Mesendoderm (in vitro differentiated cells): ENCODE measurements at regions not wholly inside any gene's neighbourhood (a gene's known extent, or its start where the extent isn't known, plus 50 kb on each side); places are given as distances from the start of the nearest gene placed in this dataset.

Experiments used
- DNase-seq: peaks from one replicate; pipeline ENCODE4 v3.0.0; 2013
- H2AK5ac ChIP-seq: 2 replicates; pipeline ENCODE4 v1.6.1; 2013; ENCODE audit warnings: low read length, inconsistent platforms
- H2BK120ac ChIP-seq: 2 replicates; pipeline ENCODE4 v1.6.1; 2013; ENCODE audit warnings: low read depth, mild to moderate bottlenecking, low read length, moderate library complexity, mixed read lengths
- H2BK15ac ChIP-seq: replicated peaks from 2 replicates; pipeline ENCODE4 v1.6.1; 2013; ENCODE audit warnings: low read depth, mild to moderate bottlenecking, moderate library complexity
- H2BK5ac ChIP-seq: 2 replicates; pipeline ENCODE4 v1.6.1; 2013; ENCODE audit warnings: low read length, inconsistent platforms
- H3K18ac ChIP-seq: 2 replicates; pipeline ENCODE4 v1.6.1; 2013; ENCODE audit warnings: mild to moderate bottlenecking, low read length, mixed read lengths
- H3K23ac ChIP-seq: one replicate; pipeline ENCODE4 v1.6.1; 2013; ENCODE audit warnings: low read length
- H3K27ac ChIP-seq: 2 replicates; pipeline ENCODE4 v1.5.1; 2013; ENCODE audit warnings: low read depth, mild to moderate bottlenecking, inconsistent platforms, low read length, moderate library complexity
- H3K27me3 ChIP-seq: 2 replicates; pipeline ENCODE4 v1.6.1; 2013; ENCODE audit warnings: low read length, control low read depth, mild to moderate bottlenecking, inconsistent platforms; ENCODE audit not compliant: insufficient read depth, poor library complexity
- H3K36me3 ChIP-seq: 2 replicates; pipeline ENCODE4 v1.6.1; 2013; ENCODE audit warnings: low read length, inconsistent platforms; ENCODE audit not compliant: control insufficient read depth, insufficient read depth
- H3K4ac ChIP-seq: one replicate; pipeline ENCODE4 v1.6.1; 2013; ENCODE audit warnings: low read depth, mild to moderate bottlenecking, low read length, moderate library complexity
- H3K4me1 ChIP-seq: 2 replicates; pipeline ENCODE4 v1.6.1; 2013; ENCODE audit warnings: low read depth, low read length, inconsistent platforms; ENCODE audit not compliant: control insufficient read depth
- H3K4me2 ChIP-seq: 2 replicates; pipeline ENCODE4 v1.6.1; 2013; ENCODE audit warnings: low read length
- H3K4me3 ChIP-seq: 2 replicates; pipeline ENCODE4 v1.5.1; 2013; ENCODE audit warnings: mild to moderate bottlenecking, low read length
- H3K56ac ChIP-seq: one replicate; pipeline ENCODE4 v1.6.1; 2013; ENCODE audit warnings: low read length
- H3K79me1 ChIP-seq: 2 replicates; pipeline ENCODE4 v1.6.1; 2013; ENCODE audit warnings: low read length, inconsistent platforms
- H3K79me2 ChIP-seq: 2 replicates; pipeline ENCODE4 v1.6.1; 2013; ENCODE audit warnings: mild to moderate bottlenecking, low read length; ENCODE audit not compliant: control insufficient read depth, insufficient read depth
- H3K9ac ChIP-seq: 2 replicates; pipeline ENCODE4 v1.6.1; 2013; ENCODE audit warnings: low read length, inconsistent platforms
- H4K5ac ChIP-seq: one replicate; pipeline ENCODE4 v1.6.1; 2013; ENCODE audit warnings: low read length
- H4K8ac ChIP-seq: one replicate; pipeline ENCODE4 v1.6.1; 2013; ENCODE audit warnings: low read depth, mild to moderate bottlenecking, control low read depth, low read length, moderate library complexity
- WGBS: extraction: QIAGEN DNeasy Blood & Tissue Kit; methylation state at CpG from one replicate; pipeline ENCODE4 v1.1.7; 2013; ENCODE audit warnings: low lambda C conversion rate, missing lambda C conversion rate; ENCODE audit not compliant: insufficient coverage; ENCODE audit errors: extremely low coverage; 5-methylcytosine and 5-hydroxymethylcytosine counted together

GRCh38 chr10:61125560-61126170 is 181.7 kb upstream of the RHOBTB1 start:
- Histone ChIP-seq H3K4me2 (no peak overlapping the region), H2BK120ac (no peak overlapping the region), H3K4me3 (no peak overlapping the region), H3K4me1 (no peaks in the 10 kb centered on the region), H3K36me3 (no peaks in the 10 kb centered on the region), H3K4ac (no peak overlapping the region), H3K27me3 (no peaks in the 10 kb centered on the region), H3K9ac (no peak overlapping the region), H3K23ac (no peak overlapping the region), H3K56ac (no peak overlapping the region), H3K79me1 (no peaks in the 10 kb centered on the region), H2BK15ac (no peak overlapping the region), H2BK5ac (no peak overlapping the region), H3K79me2 (no peaks in the 10 kb centered on the region), H3K27ac (no peak overlapping the region), H4K5ac (no peak overlapping the region), H4K8ac (no peak overlapping the region), H2AK5ac (no peak overlapping the region), H3K18ac (no peak overlapping the region)
- DNase-seq, result no peak
- WGBS, result no CpG with 5 or more reads among the region's 3 CpGs

GRCh38 chr10:61124756-61125530 is 181.0 kb upstream of the RHOBTB1 start:
- Histone ChIP-seq H3K18ac (no peak overlapping the region), H2AK5ac (no peak overlapping the region), H3K27ac (no peak overlapping the region), H3K4me2 (no peak overlapping the region), H3K79me1 (no peaks in the 10 kb centered on the region), H4K8ac (no peak overlapping the region), H2BK15ac (no peak overlapping the region), H4K5ac (no peak overlapping the region), H3K9ac (no peak overlapping the region), H3K23ac (no peak overlapping the region), H3K4me1 (no peaks in the 10 kb centered on the region), H3K56ac (no peak overlapping the region), H3K79me2 (no peaks in the 10 kb centered on the region), H3K27me3 (no peaks in the 10 kb centered on the region), H3K4me3 (no peak overlapping the region), H3K4ac (no peak overlapping the region), H2BK120ac (no peak overlapping the region), H3K36me3 (no peaks in the 10 kb centered on the region), H2BK5ac (no peak overlapping the region)
- DNase-seq, result no peak
- no CpG with 5 or more reads among the region's 6 CpGs for WGBS

- H3K27me3 ChIP-seq, result no peaks in the 10 kb centered on the region
- no peak overlapping the region for H3K56ac ChIP-seq
- H3K23ac ChIP-seq, result no peak overlapping the region
- H3K36me3 ChIP-seq, result no peaks in the 10 kb centered on the region
- H3K4me2 ChIP-seq, result no peak overlapping the region
- H3K18ac ChIP-seq, result no peak overlapping the region
- H2BK120ac ChIP-seq, result no peak overlapping the region
- H4K5ac ChIP-seq, result no peak overlapping the region
- no peaks in the 10 kb centered on the region for H3K79me2 ChIP-seq
- no peak overlapping the region for H2AK5ac ChIP-seq
- no peak overlapping the region for H4K8ac ChIP-seq
- no peak overlapping the region for H3K4ac ChIP-seq
- WGBS, result no CpG with 5 or more reads among the region's 2 CpGs
- H3K4me3 ChIP-seq, result no peak overlapping the region
- no peaks in the 10 kb centered on the region for H3K4me1 ChIP-seq
- H2BK15ac ChIP-seq, result no peak overlapping the region
- H2BK5ac ChIP-seq, result no peak overlapping the region
- H3K9ac ChIP-seq, result no peak overlapping the region
- H3K27ac ChIP-seq, result no peak overlapping the region
- DNase-seq, result no peak
- H3K79me1 ChIP-seq, result no peaks in the 10 kb centered on the region
These were observed 176.8 kb upstream of the RHOBTB1 start for GRCh38 chr10:61120805-61121204.

GRCh38 chr10:61119573-61119972 is 175.6 kb upstream of the RHOBTB1 start:
- Histone ChIP-seq H2AK5ac (no peak overlapping the region), H3K79me2 (no peaks in the 10 kb centered on the region), H3K4ac (no peak overlapping the region), H3K56ac (no peak overlapping the region), H4K8ac (no peak overlapping the region), H3K23ac (no peak overlapping the region), H3K18ac (no peak overlapping the region), H2BK5ac (no peak overlapping the region), H3K4me3 (no peak overlapping the region), H3K27ac (no peak overlapping the region), H3K4me1 (no peaks in the 10 kb centered on the region), H3K9ac (no peak overlapping the region), H3K36me3 (no peaks in the 10 kb centered on the region), H4K5ac (no peak overlapping the region), H2BK120ac (no peak overlapping the region), H3K4me2 (no peak overlapping the region), H2BK15ac (no peak overlapping the region), H3K27me3 (no peaks in the 10 kb centered on the region), H3K79me1 (no peaks in the 10 kb centered on the region)
- no peak for DNase-seq
- WGBS, result no CpG with 5 or more reads among the region's 1 CpG

- no peak overlapping the region for H3K4ac ChIP-seq
These were observed 171.9 kb upstream of the RHOBTB1 start for GRCh38 chr10:61115897-61116296.

GRCh38 chr10:61112771-61113170 is 168.8 kb upstream of the RHOBTB1 start:
- no peaks in the 10 kb centered on the region for H3K36me3 ChIP-seq
- H3K27me3 ChIP-seq, result no peaks in the 10 kb centered on the region
- H3K9ac ChIP-seq, result no peak overlapping the region
- H3K56ac ChIP-seq, result no peak overlapping the region
- no peak overlapping the region for H2BK120ac ChIP-seq
- H3K23ac ChIP-seq, result no peak overlapping the region
- H3K27ac ChIP-seq, result no peak overlapping the region
- H4K5ac ChIP-seq, result no peak overlapping the region
- no peak overlapping the region for H3K4me2 ChIP-seq
- no peaks in the 10 kb centered on the region for H3K4me1 ChIP-seq
- H2BK5ac ChIP-seq, result no peak overlapping the region
- H4K8ac ChIP-seq, result no peak overlapping the region
- no peak overlapping the region for H3K4me3 ChIP-seq
- H2BK15ac ChIP-seq, result no peak overlapping the region
- H3K79me2 ChIP-seq, result no peaks in the 10 kb centered on the region
- no peaks in the 10 kb centered on the region for H3K79me1 ChIP-seq
- H2AK5ac ChIP-seq, result no peak overlapping the region
- no peak for DNase-seq
- no peak overlapping the region for H3K4ac ChIP-seq
- H3K18ac ChIP-seq, result no peak overlapping the region

More at GRCh38 chr10:61115897-61116296, 171.9 kb upstream of the RHOBTB1 start:
- no peaks in the 10 kb centered on the region for H3K79me2 ChIP-seq
- no peak overlapping the region for H3K18ac ChIP-seq
- H3K4me3 ChIP-seq, result no peak overlapping the region
- no peak overlapping the region for H2BK5ac ChIP-seq
- no peak overlapping the region for H3K56ac ChIP-seq
- H3K27me3 ChIP-seq, result no peaks in the 10 kb centered on the region
- H4K5ac ChIP-seq, result no peak overlapping the region
- H3K4me2 ChIP-seq, result no peak overlapping the region
- no peak overlapping the region for H2BK120ac ChIP-seq
- no peak overlapping the region for H3K27ac ChIP-seq
- H3K36me3 ChIP-seq, result no peaks in the 10 kb centered on the region
- DNase-seq, result no peak
- H3K23ac ChIP-seq, result no peak overlapping the region
- no peak overlapping the region for H2AK5ac ChIP-seq
- no peaks in the 10 kb centered on the region for H3K4me1 ChIP-seq
- H2BK15ac ChIP-seq, result no peak overlapping the region
- no peak overlapping the region for H3K9ac ChIP-seq
- H3K79me1 ChIP-seq, result no peaks in the 10 kb centered on the region
- H4K8ac ChIP-seq, result no peak overlapping the region
